ENCODE measurements at regions not wholly inside any gene's neighbourhood (a gene's known extent, or its start where the extent isn't known, plus 50 kb on each side); places are given as distances from the start of the nearest gene placed in this dataset.

DNA sequence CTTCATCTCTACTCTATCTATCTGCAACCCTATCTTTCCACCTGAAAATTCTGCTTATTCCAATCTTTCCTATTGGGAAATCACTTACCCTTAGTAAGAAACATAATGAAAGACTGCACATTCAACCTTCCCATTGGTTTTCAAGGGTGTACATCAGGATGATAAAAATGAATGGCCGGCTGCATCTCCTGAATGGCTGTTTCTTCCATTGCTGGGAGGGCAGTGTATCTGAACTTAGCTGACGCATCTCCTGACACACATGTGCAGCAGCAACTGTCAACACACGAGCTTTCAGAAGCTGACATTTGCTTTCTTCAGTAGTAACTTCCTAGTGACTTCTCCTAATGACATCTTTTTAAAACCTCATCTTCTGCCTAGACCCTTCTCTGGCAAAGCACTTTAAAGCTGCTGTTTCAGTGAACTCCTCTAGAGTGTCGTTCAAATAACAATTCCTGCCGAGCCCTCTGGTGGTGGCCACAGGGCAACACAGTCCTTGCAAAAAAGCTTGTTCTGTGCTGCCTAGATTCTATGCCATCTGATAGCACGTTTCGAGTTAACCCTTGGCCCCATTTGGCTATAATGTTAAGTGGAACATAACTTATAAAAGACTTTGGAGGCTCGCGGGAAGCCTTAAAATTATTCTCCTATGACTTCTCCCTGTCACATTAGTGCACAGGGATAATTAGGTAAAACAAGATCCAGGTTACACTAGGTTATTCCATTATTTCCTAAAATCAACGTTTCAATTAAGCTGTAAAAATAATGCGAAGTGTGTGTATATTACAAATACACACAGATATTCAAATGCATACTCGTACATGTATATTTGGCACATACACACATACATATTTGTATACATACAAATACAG is 2340.7 kb downstream of the PCDH7 start:
- FAIRE-seq = no peak
- Histone ChIP-seq H3K4me3 (ENCODE audit: low read length in 3 of 3) (no peak overlapping the region), H3K4me1 (ENCODE audit: control insufficient read depth in 2 of 3, insufficient read depth in 2 of 3, low read depth in 1 of 3, low read length in 3 of 3) (no peaks in the 10 kb centered on the region), H3K27ac (ENCODE audit: low read depth in 2 of 2, low read length in 2 of 2) (no peak overlapping the region), H3K27me3 (ENCODE audit: control insufficient read depth, insufficient read depth, low read length) (no peaks in the 10 kb centered on the region), H3K9ac (ENCODE audit: low read length in 3 of 3) (no peak overlapping the region), H3K36me3 (ENCODE audit: control insufficient read depth in 2 of 3, insufficient read depth in 3 of 3, low read length in 3 of 3) (no peaks in the 10 kb centered on the region), H3K9me3 (ENCODE audit: control insufficient read depth in 2 of 3, insufficient read depth in 1 of 3, low read length in 3 of 3) (no peaks in the 10 kb centered on the region)
- intact Hi-C loops (cut with DNase I) = no loop called here
- DNase-seq = peak; percentile 55 to 80 (median 58)
- TF ChIP-seq CTCF (IDR thresholded peaks at IDR 0.05; ENCODE audit: borderline replicate concordance, extremely low read depth, insufficient read depth) = peak; percentile 82

- no peaks in the 10 kb centered on the region for H3K27me3 ChIP-seq (ENCODE audit: control insufficient read depth, insufficient read depth, low read length)
- H3K27ac ChIP-seq (ENCODE audit: low read depth in 2 of 2, low read length in 2 of 2) = no peak overlapping the region
- FAIRE-seq (no peak), DNase-seq (no peak)
- no peak for TF ChIP-seq CTCF (IDR thresholded peaks at IDR 0.05; ENCODE audit: borderline replicate concordance, extremely low read depth, insufficient read depth)
- no peak overlapping the region for H3K9ac ChIP-seq (ENCODE audit: low read length in 3 of 3)
- intact Hi-C loops (cut with DNase I) = no loop called here
- no peak overlapping the region for H3K4me3 ChIP-seq (ENCODE audit: low read length in 3 of 3)
- H3K9me3 ChIP-seq (ENCODE audit: control insufficient read depth in 2 of 3, insufficient read depth in 1 of 3, low read length in 3 of 3) = no peaks in the 10 kb centered on the region
- H3K4me1 ChIP-seq (ENCODE audit: control insufficient read depth in 2 of 3, insufficient read depth in 2 of 3, low read depth in 1 of 3, low read length in 3 of 3) = no peaks in the 10 kb centered on the region
- no peaks in the 10 kb centered on the region for H3K36me3 ChIP-seq (ENCODE audit: control insufficient read depth in 2 of 3, insufficient read depth in 3 of 3, low read length in 3 of 3)
These were observed 2341.6 kb downstream of the PCDH7 start for GRCh38 chr4:33061727-33062126.

GRCh38 chr4:33062155-33062806 is 2342.1 kb downstream of the PCDH7 start:
- no peaks in the 10 kb centered on the region for H3K4me1 ChIP-seq (ENCODE audit: control insufficient read depth in 2 of 3, insufficient read depth in 2 of 3, low read depth in 1 of 3, low read length in 3 of 3)
- no peaks in the 10 kb centered on the region for H3K36me3 ChIP-seq (ENCODE audit: control insufficient read depth in 2 of 3, insufficient read depth in 3 of 3, low read length in 3 of 3)
- no peaks in the 10 kb centered on the region for H3K27me3 ChIP-seq (ENCODE audit: control insufficient read depth, insufficient read depth, low read length)
- no peak overlapping the region for H3K27ac ChIP-seq (ENCODE audit: low read depth in 2 of 2, low read length in 2 of 2)
- no peak for FAIRE-seq
- intact Hi-C loops (cut with DNase I) = no loop called here
- no peak for DNase-seq
- no peak overlapping the region for H3K9ac ChIP-seq (ENCODE audit: low read length in 3 of 3)
- no peaks in the 10 kb centered on the region for H3K9me3 ChIP-seq (ENCODE audit: control insufficient read depth in 2 of 3, insufficient read depth in 1 of 3, low read length in 3 of 3)
- TF ChIP-seq CTCF (IDR thresholded peaks at IDR 0.05; ENCODE audit: borderline replicate concordance, extremely low read depth, insufficient read depth) = no peak
- H3K4me3 ChIP-seq (ENCODE audit: low read length in 3 of 3) = no peak overlapping the region

All from kidney (tissue), 13 donors.